Hematopoietic multipotent progenitor cell (in vitro differentiated cells): ENCODE measurements at regions not wholly inside any gene's neighbourhood (a gene's known extent, or its start where the extent isn't known, plus 50 kb on each side); places are given as distances from the start of the nearest gene placed in this dataset.
"Not testable (repeated sequence)": the region's sequence is repeated elsewhere in the genome, so short reads cannot be mapped to it uniquely, and the experiment has no call there.

Experiments
- DNase-seq, 3 donors: peaks; one replicate each; pipeline ENCODE4 v3.0.0-alpha.2; 2011 to 2015; ENCODE audit warnings: low read depth in 2 of 3, low spot score in 2 of 3

- DNase-seq: peak in 1 of 3 donors; percentile 20
These were observed 403.0 kb upstream of the HS3ST1 start for GRCh38 chr4:11831739-11832138.

- no peak for DNase-seq
These were observed 395.9 kb upstream of the HS3ST1 start for GRCh38 chr4:11824566-11824965.

DNA sequence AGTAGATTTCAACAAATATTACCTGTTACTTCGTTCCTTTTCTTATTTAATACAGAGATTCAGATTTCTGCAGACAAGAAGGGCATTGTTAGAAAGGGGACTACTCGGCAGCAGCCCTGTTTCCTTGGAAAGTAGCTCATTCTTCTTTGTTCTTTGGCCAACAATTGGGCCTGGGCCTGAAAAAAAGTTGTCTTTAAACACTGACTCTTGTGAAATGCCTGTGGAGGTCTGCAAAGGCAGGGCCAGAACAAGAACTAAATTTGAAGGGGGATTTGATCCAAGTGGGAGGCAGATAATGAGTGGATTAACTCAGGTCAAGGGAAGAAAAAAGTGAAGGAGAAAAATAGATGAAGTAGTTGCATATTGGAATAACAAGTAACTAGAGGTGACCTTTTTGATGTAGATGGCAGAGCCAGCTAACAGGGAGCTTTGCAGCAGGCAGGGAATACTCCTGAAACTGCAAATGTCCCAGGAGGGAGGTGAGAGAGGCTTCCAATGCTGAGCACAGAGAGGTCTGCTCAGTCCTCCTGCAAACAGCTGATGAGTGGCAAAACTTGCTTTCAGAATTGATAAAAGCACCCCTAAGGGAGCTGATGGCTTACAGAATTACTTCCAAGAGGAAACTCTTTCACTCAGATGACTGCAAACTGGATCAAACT lies 393.2 kb upstream of the HS3ST1 start:
- DNase-seq: no peak

DNA sequence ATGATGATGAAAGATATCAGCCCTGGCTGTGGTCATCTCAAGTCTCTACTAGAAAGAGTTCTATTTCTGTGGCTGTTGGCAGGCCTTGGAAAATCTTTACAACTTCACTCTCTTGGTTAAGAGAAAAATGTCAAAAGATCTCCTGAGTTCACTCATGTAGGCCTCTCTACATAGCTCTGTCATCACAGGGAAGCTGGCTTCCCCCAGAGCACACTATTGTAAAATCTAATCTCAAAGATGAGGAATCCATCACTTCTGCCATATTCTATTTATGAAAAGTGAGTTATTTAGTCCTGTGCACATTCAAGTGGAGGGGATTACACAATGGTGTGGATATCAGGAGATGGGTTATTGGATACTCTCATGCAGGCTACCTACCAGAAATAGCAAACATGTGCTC lies 388.4 kb upstream of the HS3ST1 start:
- DNase-seq: no peak

GRCh38 chr4:11814758-11815157 lies 386.1 kb upstream of the HS3ST1 start:
- no peak for DNase-seq

DNA sequence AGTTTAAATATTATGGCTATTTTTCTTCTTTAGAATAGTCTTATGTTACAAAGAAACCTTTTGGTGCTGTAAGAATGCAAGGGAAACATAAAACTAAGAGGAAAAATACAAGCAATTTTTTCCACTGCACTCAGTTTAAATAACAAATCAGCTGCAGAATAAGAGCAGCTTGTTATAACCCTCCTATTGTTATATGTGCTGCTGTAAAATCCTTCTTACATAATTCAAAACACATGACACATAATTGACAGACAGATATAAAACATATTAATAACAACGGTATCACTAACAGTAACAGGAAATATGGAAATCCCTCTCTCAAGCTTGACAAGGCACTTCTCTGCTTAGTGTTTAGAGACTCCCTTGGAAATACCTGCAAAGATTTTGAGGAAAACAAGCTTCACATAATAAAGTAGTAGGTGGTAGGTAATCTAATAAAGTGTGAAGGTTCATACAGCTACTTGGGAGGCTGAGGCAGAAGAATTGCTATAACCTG lies 385.3 kb upstream of the HS3ST1 start:
- DNase-seq: no peak

DNA sequence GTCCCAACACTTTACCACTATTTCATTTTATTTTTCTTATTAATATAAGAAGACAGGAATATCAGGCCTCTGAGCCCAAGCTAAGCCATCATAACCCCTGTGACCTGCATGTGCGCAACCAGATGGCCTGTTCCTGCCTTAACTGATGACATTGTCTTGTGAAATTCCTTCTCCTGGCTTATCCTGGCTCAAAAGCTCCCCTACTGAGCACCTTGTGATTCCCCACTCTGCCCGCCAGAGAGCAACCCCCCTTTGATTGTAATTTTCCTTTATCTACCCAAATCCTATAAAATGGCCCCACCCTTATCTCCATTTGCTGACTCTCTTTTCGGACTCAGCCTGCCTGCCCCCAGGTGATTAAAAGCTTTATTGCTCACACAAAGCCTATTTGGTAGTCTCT lies 382.8 kb upstream of the HS3ST1 start:
- not testable (repeated sequence) for DNase-seq

DNA sequence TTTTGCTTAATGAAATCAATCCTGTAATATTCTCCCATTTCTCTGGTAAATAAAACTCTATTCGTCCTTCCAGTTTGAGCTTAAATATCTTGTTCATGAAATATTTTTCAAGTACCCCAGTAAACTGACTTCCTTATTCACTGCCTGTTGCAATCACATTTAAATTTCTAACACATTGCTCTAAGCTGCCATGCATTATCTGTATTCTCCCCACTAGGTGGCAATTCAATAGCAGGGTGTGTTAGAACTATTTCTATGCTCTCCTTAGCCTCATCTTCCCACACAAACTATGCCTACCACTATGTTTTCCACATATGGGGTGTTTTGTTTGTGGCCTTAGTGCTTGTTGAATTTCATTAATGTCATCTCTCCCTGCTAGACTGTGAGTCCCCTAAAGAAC lies 377.1 kb upstream of the HS3ST1 start:
- peak in 2 of 3 donors; percentile 44 to 79 for DNase-seq

DNA sequence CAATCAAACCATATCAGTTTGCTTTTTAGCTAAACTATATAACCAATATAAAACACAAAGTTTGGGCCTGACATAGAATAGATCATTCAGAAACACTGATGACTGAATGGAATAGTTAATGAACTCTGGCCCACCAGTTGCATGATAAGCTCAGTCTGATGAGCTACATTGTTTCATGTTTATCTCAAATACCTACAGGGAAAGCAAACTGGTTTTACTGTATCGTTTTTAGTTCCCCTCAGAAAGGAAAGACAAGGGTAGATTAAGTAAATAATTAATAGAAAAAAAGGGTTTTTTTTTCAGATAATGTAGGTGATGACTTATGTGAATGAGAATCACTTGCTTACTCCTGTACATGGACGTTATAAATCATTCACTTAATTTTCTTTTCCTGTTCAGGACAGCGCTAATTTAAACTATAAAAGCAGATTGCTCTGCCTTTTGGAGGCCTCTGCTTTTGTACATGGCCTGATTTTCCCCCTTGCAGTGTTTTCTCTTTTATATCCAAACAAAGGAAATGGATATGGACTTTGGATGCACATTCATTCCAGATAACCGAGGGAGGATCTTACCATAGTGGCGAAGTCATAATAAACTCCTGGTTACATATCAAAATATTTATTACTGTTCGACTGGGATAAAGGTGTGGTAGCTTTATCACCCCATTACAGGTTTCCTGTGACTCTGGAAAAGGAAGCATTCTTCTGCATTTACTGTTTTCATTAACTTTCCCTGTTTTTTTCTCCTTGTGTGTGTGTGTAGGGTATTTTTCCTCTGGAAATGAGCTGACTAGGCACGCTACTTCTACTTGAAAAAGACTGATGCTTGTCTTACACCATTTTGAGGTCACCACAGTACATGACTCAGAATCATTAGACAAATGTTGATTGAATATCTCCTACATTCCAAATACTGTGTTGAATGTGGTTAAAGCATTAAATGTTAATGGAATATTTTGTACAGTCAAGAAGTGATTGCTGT lies 373.1 kb upstream of the HS3ST1 start:
- DNase-seq: peak in 2 of 3 donors; percentile 12 to 33

DNA sequence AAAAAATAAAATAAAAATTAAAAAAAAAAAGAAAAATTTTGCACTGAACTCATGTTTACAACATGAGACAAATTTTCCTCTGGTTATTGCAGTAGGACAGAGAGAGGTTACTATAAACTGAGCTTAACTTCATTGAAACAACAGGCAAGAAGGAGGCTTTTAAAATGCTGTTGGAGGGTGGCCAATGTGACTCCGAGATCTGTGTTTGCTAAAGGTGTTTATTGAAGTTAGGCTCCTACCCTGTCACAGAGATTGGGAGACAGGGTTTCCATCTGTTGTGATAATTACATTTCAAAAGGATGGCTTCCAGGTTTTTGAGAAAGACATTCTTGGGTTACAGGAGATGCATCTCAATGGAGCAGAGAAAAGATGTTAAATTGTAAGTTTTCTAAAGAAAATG lies 370.5 kb upstream of the HS3ST1 start:
- no peak for DNase-seq

DNA sequence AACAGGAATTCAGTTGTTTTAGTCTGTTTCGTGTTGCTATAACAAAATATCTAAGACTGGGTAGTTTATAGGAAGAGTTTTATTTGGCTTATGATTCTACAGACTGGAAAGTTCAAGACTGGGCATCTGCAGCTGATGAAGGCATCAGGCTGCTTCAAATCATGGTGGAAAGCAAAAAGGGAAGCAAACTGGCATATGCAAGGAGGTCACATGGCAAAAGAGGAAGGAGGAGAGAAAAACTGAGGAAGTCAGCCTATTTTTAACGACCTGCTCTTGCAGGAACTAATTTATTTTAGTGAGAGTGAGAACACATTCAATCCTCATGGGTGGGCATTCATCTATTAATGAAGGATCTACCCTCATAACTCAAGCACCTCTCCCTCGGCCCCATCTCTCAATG lies 363.1 kb upstream of the HS3ST1 start:
- peak in 1 of 3 donors; percentile 7 for DNase-seq

GRCh38 chr4:11790230-11790629 lies 361.5 kb upstream of the HS3ST1 start:
- no peak for DNase-seq

DNA sequence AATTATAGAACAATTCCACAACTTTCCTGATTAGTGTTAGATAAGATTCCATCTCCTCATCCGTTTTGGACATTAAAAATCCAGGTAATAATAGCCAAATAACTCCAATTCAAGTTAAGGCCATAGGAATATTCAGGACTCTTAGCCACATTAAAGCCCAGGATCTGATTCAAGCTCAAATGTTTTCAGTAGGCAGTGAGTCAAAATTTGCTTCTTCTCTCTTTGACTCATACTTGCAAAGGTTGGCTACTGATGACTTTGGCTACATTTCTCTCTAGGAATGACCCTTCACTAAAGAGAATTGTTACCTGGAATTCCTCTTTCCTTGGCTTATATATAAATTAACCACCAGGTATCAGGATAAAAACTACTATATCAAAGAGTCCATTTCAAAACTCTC lies 354.9 kb upstream of the HS3ST1 start:
- no peak for DNase-seq

DNA sequence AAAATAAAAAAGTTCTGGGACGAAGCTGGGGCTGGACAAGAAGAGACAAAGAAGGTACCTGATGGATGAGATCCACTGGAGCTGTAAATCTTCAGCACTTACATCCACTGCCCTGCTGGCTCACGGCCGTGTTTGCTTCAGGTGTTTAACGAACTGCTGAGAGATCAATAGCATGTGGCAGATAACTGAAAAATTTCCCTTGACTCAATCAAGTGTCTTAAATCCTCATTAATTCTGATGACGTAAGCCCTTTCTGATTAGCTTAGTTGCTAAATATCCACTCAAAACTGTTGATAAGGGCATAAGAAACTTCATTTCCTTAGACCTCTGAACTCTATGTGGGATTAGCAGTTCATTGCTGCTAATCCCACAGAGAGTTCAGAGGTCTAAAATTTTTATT lies 354.2 kb upstream of the HS3ST1 start:
- no peak for DNase-seq

- no peak for DNase-seq
These were observed 348.8 kb upstream of the HS3ST1 start for GRCh38 chr4:11777447-11777846.

DNA sequence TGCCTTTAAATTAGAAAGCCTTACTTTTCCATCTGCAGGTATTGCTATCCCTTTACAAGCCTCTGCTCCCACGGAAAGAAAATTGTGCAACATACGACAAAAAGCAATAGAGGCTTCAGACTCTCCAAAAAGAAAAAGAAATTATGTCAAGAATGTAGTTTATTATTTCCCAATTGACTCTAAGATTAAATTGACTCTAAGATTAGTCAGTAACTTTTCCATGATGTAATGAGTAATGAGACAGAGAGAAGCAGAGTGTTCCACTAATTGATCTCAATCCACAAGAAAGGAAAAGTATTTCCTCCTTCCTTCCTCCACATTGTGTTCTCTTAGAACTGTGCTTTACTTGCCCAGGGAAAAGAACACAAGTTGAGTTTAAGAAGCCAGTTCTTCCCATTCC lies 345.7 kb upstream of the HS3ST1 start:
- no peak for DNase-seq

DNA sequence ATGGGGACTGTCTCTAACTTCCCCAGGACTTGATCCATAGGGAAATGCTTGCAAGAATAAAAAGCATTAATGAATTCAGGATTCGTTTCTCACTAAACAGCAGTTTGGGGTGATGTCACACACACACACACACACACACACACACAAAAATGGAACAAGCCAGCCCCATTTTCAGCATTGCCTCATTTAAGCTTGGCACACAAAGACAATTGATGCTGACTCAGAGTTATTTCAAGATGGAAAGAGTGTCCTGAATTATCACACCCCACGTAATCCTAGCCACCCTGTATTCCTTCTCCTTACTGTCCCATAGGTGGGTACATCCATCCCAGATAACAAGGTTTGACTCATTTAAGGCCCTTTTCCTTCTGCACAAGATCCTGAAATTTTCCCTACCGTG lies 345.1 kb upstream of the HS3ST1 start:
- DNase-seq: no peak

DNA sequence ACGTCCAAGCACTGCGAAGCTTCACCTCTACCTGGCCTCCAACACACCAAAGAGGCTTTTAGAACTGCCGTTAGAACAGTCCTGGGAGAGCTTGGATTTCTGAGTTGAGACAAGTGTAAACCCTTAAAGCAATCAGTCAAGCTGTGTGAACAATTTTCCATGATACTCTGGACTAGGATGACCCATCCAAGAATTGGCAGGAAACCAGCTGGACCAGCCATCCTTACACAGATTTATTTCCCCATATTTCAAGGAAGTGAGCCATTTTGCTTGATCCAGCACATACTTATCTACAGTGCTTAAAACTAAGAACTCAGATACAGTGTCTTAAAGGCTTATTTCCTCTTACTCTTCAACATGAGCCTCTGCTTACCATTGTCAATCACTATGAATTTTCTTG lies 340.7 kb upstream of the HS3ST1 start:
- DNase-seq: no peak

- no peak for DNase-seq
These were observed 339.7 kb upstream of the HS3ST1 start for GRCh38 chr4:11768251-11768972.

GRCh38 chr4:11765849-11766453 lies 337.3 kb upstream of the HS3ST1 start:
- peak in 2 of 3 donors; percentile 14 to 54 for DNase-seq
